SK-N-MC (cell line): ENCODE measurements at regions not wholly inside any gene's neighbourhood (a gene's known extent, or its start where the extent isn't known, plus 50 kb on each side); places are given as distances from the start of the nearest gene placed in this dataset.

ENCODE experiments used
- EZH2 ChIP-seq: fragments of 200-600 bp; sonication (generic); IDR thresholded peaks from one replicate; pipeline ENCODE4 v1.6.1; 2017; ENCODE audit warnings: antibody characterized with exemption
- FOXP2 ChIP-seq: optimal IDR thresholded peaks from 2 replicates; pipeline ENCODE3; 2011; ENCODE audit warnings: mild to moderate bottlenecking, moderate library complexity; ENCODE audit not compliant: insufficient read depth; ENCODE audit errors: extremely low read length, control extremely low read depth
- POLR2AphosphoS5 ChIP-seq: IDR thresholded peaks from 2 replicates; pipeline ENCODE4 v1.6.1; 2012; ENCODE audit warnings: mild to moderate bottlenecking, low read depth, low read length, borderline replicate concordance

GRCh38 chr5:159486836-159487235, 156.5 kb upstream of the IL12B start:
- TF ChIP-seq EZH2 (no peak), POLR2AphosphoS5 (no peak), FOXP2 (no peak)
